ENCODE measurements at regions not wholly inside any gene's neighbourhood (a gene's known extent, or its start where the extent isn't known, plus 50 kb on each side); places are given as distances from the start of the nearest gene placed in this dataset.

GRCh38 chr3:16053794-16054193 lies 120.7 kb upstream of the GALNT15 start:
- ChIA-PET SMC1A (ENCODE audit: uncharacterized antibody, unreplicated experiment) (interaction anchor here (1.0 kb wide), 1 partner anchor 11 kb away, joined by 3 read pairs; no protein-coding TSS in a partner anchor), RAD21 (ENCODE audit: unreplicated experiment) (no interaction called here), CTCF (no interaction called here), POLR2A (no interaction called here)
- Histone ChIP-seq H3K27me3 (replicated peaks in 1 of 2; ENCODE audit: control insufficient read depth in 2 of 2, insufficient read depth in 2 of 2, low read length in 1 of 2) (no peaks in the 10 kb centered on the region), H3K4me1 (ENCODE audit: control insufficient read depth, insufficient read depth, low read length) (no peaks in the 10 kb centered on the region), H2AFZ (ENCODE audit: control insufficient read depth, low read depth, low read length) (no peak overlapping the region), H4K20me1 (ENCODE audit: control insufficient read depth, insufficient read depth) (no peaks in the 10 kb centered on the region), H3K79me2 (ENCODE audit: control insufficient read depth, insufficient read depth, low read length) (no peaks in the 10 kb centered on the region), H3K9ac (ENCODE audit: control insufficient read depth, insufficient read depth, low read length) (no peak overlapping the region), H3K36me3 (ENCODE audit: control insufficient read depth in 2 of 2, insufficient read depth in 2 of 2, low read length in 1 of 2) (no peaks in the 10 kb centered on the region), H3K9me3 (replicated peaks; ENCODE audit: control insufficient read depth, insufficient read depth, low read length) (no peaks in the 10 kb centered on the region), H3K4me2 (ENCODE audit: control insufficient read depth, insufficient read depth) (no peak overlapping the region), H3K4me3 (no peak overlapping the region), H3K27ac (ENCODE audit: control insufficient read depth, insufficient read depth) (no peak overlapping the region)
- DNase-seq (ENCODE audit: low read depth, low spot score) (no peak), ATAC-seq (no peak), FAIRE-seq (no peak)
- intact Hi-C loops (cut with micrococcal nuclease; ENCODE audit: unreplicated experiment) (no loop called here), in situ Hi-C loops (cut with MboI) (loop anchor here (10.0 kb wide), 1 partner anchor 501 kb away; no protein-coding TSS in a partner anchor)
- no TSS peak for BruUV-seq (replicated peaks)
- TF ChIP-seq EED (IDR thresholded peaks at IDR 0.05; ENCODE audit: low read depth), result no peak
- no peak for TF ChIP-seq KLF5 (IDR thresholded peaks at IDR 0.05; ENCODE audit: partially characterized antibody)
- TF ChIP-seq ETV6 (conservative IDR thresholded peaks at IDR 0.05 in 1 of 2, IDR thresholded peaks at IDR 0.05 in 1 of 2; ENCODE audit: borderline replicate concordance in 1 of 2, low read depth in 1 of 2), result no peak
- TF ChIP-seq NR2F1 (conservative IDR thresholded peaks at IDR 0.05), result no peak
- no peak for TF ChIP-seq MXI1 (IDR thresholded peaks at IDR 0.05; ENCODE audit: low read depth, low read length)
- no peak for TF ChIP-seq CREB1 (IDR thresholded peaks at IDR 0.05; ENCODE audit: low read depth)
- TF ChIP-seq, protein P1, sequence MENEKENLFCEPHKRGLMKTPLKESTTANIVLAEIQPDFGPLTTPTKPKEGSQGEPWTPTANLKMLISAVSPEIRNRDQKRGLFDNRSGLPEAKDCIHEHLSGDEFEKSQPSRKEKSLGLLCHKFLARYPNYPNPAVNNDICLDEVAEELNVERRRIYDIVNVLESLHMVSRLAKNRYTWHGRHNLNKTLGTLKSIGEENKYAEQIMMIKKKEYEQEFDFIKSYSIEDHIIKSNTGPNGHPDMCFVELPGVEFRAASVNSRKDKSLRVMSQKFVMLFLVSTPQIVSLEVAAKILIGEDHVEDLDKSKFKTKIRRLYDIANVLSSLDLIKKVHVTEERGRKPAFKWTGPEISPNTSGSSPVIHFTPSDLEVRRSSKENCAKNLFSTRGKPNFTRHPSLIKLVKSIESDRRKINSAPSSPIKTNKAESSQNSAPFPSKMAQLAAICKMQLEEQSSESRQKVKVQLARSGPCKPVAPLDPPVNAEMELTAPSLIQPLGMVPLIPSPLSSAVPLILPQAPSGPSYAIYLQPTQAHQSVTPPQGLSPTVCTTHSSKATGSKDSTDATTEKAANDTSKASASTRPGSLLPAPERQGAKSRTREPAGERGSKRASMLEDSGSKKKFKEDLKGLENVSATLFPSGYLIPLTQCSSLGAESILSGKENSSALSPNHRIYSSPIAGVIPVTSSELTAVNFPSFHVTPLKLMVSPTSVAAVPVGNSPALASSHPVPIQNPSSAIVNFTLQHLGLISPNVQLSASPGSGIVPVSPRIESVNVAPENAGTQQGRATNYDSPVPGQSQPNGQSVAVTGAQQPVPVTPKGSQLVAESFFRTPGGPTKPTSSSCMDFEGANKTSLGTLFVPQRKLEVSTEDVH (IDR thresholded peaks at IDR 0.05; ENCODE audit: low read depth, partially characterized antibody), result no peak
- TF ChIP-seq IKZF2 (IDR thresholded peaks at IDR 0.05), result no peak
- no peak for TF ChIP-seq RAD21 (IDR thresholded peaks at IDR 0.05; ENCODE audit: insufficient read depth, low read depth, low read length)
- TF ChIP-seq WRNIP1 (IDR thresholded peaks at IDR 0.05; ENCODE audit: borderline replicate concordance, low read depth, low read length), result no peak
- no peak for TF ChIP-seq KAT2A (conservative IDR thresholded peaks at IDR 0.05; ENCODE audit: control insufficient read depth, low read depth, low read length)
- no peak for TF ChIP-seq NFYA (IDR thresholded peaks at IDR 0.05; ENCODE audit: borderline replicate concordance, low read depth, low read length)
- no peak for TF ChIP-seq CREM (IDR thresholded peaks at IDR 0.05; ENCODE audit: low read depth)
- TF ChIP-seq HCFC1 (IDR thresholded peaks at IDR 0.05; ENCODE audit: low read length), result no peak
- no peak for TF ChIP-seq PAX5 (IDR thresholded peaks at IDR 0.05; ENCODE audit: borderline replicate concordance, low read depth, low read length)

All from GM12878 (cell line).